ENCODE measurements at regions not wholly inside any gene's neighbourhood (a gene's known extent, or its start where the extent isn't known, plus 50 kb on each side); places are given as distances from the start of the nearest gene placed in this dataset.

GRCh38 chr5:32501071-32502002 is 56.8 kb upstream of the ZFR start:
- H3K4me3 ChIP-seq (ENCODE audit: low read length): no peak overlapping the region
- peaks cover 39% of the 10 kb centered on the region for H3K4me1 Mint-ChIP-seq

GRCh38 chr5:32500181-32500580 is 55.6 kb upstream of the ZFR start:
- WGBS, 2 experiments (ENCODE audit: insufficient coverage in 1 of 2, insufficient read length in 1 of 2): 29 to 42% methylated on average over 5 to 7 of the region's 7 CpGs
- no peak overlapping the region for H3K4me3 ChIP-seq (ENCODE audit: low read length)
- no peaks in the 10 kb centered on the region for H3K36me3 Mint-ChIP-seq (ENCODE audit: low read depth)
- H3K27ac Mint-ChIP-seq: no peak overlapping the region
- peaks cover 14% of the 10 kb centered on the region for H3K4me1 ChIP-seq (ENCODE audit: control insufficient read depth, insufficient read depth, low read length)
- H3K36me3 ChIP-seq (ENCODE audit: control insufficient read depth, insufficient read depth, low read length): no peaks in the 10 kb centered on the region
- H3K4me3 Mint-ChIP-seq: peak overlapping the region; percentile 23
- H3K27me3 Mint-ChIP-seq (ENCODE audit: insufficient read depth): peaks cover 94% of the 10 kb centered on the region
- H3K27ac ChIP-seq (ENCODE audit: low read depth, low read length): no peak overlapping the region
- H3K9me3 ChIP-seq (ENCODE audit: control insufficient read depth, low read length): no peaks in the 10 kb centered on the region
- TF ChIP-seq, protein P1, sequence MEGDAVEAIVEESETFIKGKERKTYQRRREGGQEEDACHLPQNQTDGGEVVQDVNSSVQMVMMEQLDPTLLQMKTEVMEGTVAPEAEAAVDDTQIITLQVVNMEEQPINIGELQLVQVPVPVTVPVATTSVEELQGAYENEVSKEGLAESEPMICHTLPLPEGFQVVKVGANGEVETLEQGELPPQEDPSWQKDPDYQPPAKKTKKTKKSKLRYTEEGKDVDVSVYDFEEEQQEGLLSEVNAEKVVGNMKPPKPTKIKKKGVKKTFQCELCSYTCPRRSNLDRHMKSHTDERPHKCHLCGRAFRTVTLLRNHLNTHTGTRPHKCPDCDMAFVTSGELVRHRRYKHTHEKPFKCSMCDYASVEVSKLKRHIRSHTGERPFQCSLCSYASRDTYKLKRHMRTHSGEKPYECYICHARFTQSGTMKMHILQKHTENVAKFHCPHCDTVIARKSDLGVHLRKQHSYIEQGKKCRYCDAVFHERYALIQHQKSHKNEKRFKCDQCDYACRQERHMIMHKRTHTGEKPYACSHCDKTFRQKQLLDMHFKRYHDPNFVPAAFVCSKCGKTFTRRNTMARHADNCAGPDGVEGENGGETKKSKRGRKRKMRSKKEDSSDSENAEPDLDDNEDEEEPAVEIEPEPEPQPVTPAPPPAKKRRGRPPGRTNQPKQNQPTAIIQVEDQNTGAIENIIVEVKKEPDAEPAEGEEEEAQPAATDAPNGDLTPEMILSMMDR (conservative IDR thresholded peaks at IDR 0.05): no peak
- peaks cover 89% of the 10 kb centered on the region for H3K27me3 ChIP-seq (ENCODE audit: control insufficient read depth, insufficient read depth, low read length, poor library complexity, severe bottlenecking)
- peaks cover 35% of the 10 kb centered on the region for H3K4me1 Mint-ChIP-seq
- DNase-seq: peak; percentile 89
- H3K9ac ChIP-seq (ENCODE audit: extremely low read depth, low read length, poor library complexity, severe bottlenecking): no peak overlapping the region
- H3K9me3 Mint-ChIP-seq: no peaks in the 10 kb centered on the region

More at GRCh38 chr5:32501071-32502002, 56.8 kb upstream of the ZFR start:
- H3K27ac ChIP-seq (ENCODE audit: low read depth, low read length): no peak overlapping the region
- H3K27me3 Mint-ChIP-seq (ENCODE audit: insufficient read depth): peaks cover 97% of the 10 kb centered on the region
- no peaks in the 10 kb centered on the region for H3K9me3 ChIP-seq (ENCODE audit: control insufficient read depth, low read length)
- no peaks in the 10 kb centered on the region for H3K9me3 Mint-ChIP-seq
- 42 to 66% methylated on average over 9 to 16 of the region's 16 CpGs for WGBS, 2 experiments (ENCODE audit: insufficient coverage in 1 of 2, insufficient read length in 1 of 2)
- peaks cover 89% of the 10 kb centered on the region for H3K27me3 ChIP-seq (ENCODE audit: control insufficient read depth, insufficient read depth, low read length, poor library complexity, severe bottlenecking)
- H3K4me1 ChIP-seq (ENCODE audit: control insufficient read depth, insufficient read depth, low read length): peaks cover 14% of the 10 kb centered on the region
- H3K36me3 ChIP-seq (ENCODE audit: control insufficient read depth, insufficient read depth, low read length): no peaks in the 10 kb centered on the region
- no peaks in the 10 kb centered on the region for H3K36me3 Mint-ChIP-seq (ENCODE audit: low read depth)
- TF ChIP-seq, protein P1 (conservative IDR thresholded peaks at IDR 0.05): no peak
- no peak overlapping the region for H3K27ac Mint-ChIP-seq
- H3K9ac ChIP-seq (ENCODE audit: extremely low read depth, low read length, poor library complexity, severe bottlenecking): no peak overlapping the region
- DNase-seq: peak; percentile 66
- peak overlapping the region; percentile 23 for H3K4me3 Mint-ChIP-seq

- H3K9ac ChIP-seq (ENCODE audit: extremely low read depth, low read length, poor library complexity, severe bottlenecking): no peak overlapping the region
- peaks cover 86% of the 10 kb centered on the region for H3K27me3 ChIP-seq (ENCODE audit: control insufficient read depth, insufficient read depth, low read length, poor library complexity, severe bottlenecking)
- H3K27ac Mint-ChIP-seq: no peak overlapping the region
- H3K9me3 ChIP-seq (ENCODE audit: control insufficient read depth, low read length): no peaks in the 10 kb centered on the region
- no peaks in the 10 kb centered on the region for H3K36me3 Mint-ChIP-seq (ENCODE audit: low read depth)
- TF ChIP-seq, protein P1 (conservative IDR thresholded peaks at IDR 0.05): no peak
- no peaks in the 10 kb centered on the region for H3K9me3 Mint-ChIP-seq
- no peak overlapping the region for H3K4me3 Mint-ChIP-seq
- H3K36me3 ChIP-seq (ENCODE audit: control insufficient read depth, insufficient read depth, low read length): no peaks in the 10 kb centered on the region
- H3K27ac ChIP-seq (ENCODE audit: low read depth, low read length): no peak overlapping the region
- peaks cover 33% of the 10 kb centered on the region for H3K4me1 Mint-ChIP-seq
- peaks cover 14% of the 10 kb centered on the region for H3K4me1 ChIP-seq (ENCODE audit: control insufficient read depth, insufficient read depth, low read length)
- DNase-seq: no peak
- no peak overlapping the region for H3K4me3 ChIP-seq (ENCODE audit: low read length)
- 80% methylated on average over 2 of the region's 2 CpGs; no CpG with 5 or more reads in 1 of the 2 experiments for WGBS, 2 experiments (ENCODE audit: insufficient coverage in 1 of 2, insufficient read length in 1 of 2)
- peaks cover 91% of the 10 kb centered on the region for H3K27me3 Mint-ChIP-seq (ENCODE audit: insufficient read depth)
These were observed 54.7 kb upstream of the ZFR start for GRCh38 chr5:32499261-32499660.
